H1 (cell line): ENCODE measurements at regions not wholly inside any gene's neighbourhood (a gene's known extent, or its start where the extent isn't known, plus 50 kb on each side); places are given as distances from the start of the nearest gene placed in this dataset.

Experiments
- CTCF ChIA-PET: fragments of 300-600 bp; sonication (Branson Sonifier 250); formaldehyde crosslinking; loops from one replicate; lab custom pipeline; 2021; ENCODE audit not compliant: partially characterized antibody; lab: Charles Lee
- POLR2A ChIA-PET: fragments of 300-600 bp; sonication (Branson Sonifier 250); formaldehyde crosslinking; loops from one replicate; lab custom pipeline; 2021; ENCODE audit warnings: inconsistent platforms; ENCODE audit not compliant: partially characterized antibody; lab: Charles Lee
- DNase-seq, 2 experiments: peaks; one replicate each; pipeline versions ENCODE4 v3.0.0 to v3.0.0-alpha.2; 2010 to 2022; ENCODE audit warnings: low spot score in 2 of 2, low read depth in 1 of 2, mixed read lengths in 1 of 2
- FAIRE-seq: peaks from 2 replicates; lab custom pipeline; 2011; peaks lifted over from hg19 to GRCh38; lab: Jason Lieb, UNC
- H2AFZ ChIP-seq: 2 replicates; pipeline ENCODE4 v1.8.1; 2012; ENCODE audit warnings: low read length, inconsistent platforms
- H2AK5ac ChIP-seq: 2 replicates; pipeline ENCODE4 v1.6.1; 2013; ENCODE audit warnings: low read depth, low read length
- H2BK120ac ChIP-seq: replicated peaks from 2 replicates; pipeline ENCODE3; 2013; ENCODE audit warnings: low read depth, low read length, inconsistent platforms
- H2BK12ac ChIP-seq: 2 replicates; pipeline ENCODE4 v1.6.1; 2013; ENCODE audit warnings: low read depth, low read length
- H2BK15ac ChIP-seq: 2 replicates; pipeline ENCODE4 v1.6.1; 2013; ENCODE audit warnings: low read length
- H2BK20ac ChIP-seq: 2 replicates; pipeline ENCODE4 v1.6.1; 2013; ENCODE audit warnings: low read length
- H2BK5ac ChIP-seq: 2 replicates; pipeline ENCODE4 v1.6.1; 2013; ENCODE audit warnings: low read depth, low read length
- H3K14ac ChIP-seq: 2 replicates; pipeline ENCODE4 v1.6.1; 2013; ENCODE audit warnings: inconsistent platforms; ENCODE audit not compliant: insufficient read length
- H3K18ac ChIP-seq: 2 replicates; pipeline ENCODE4 v1.6.1; 2013; ENCODE audit warnings: low read length; ENCODE audit errors: extremely low read depth
- H3K23ac ChIP-seq: 2 replicates; pipeline ENCODE4 v1.6.1; 2013; ENCODE audit warnings: inconsistent platforms; ENCODE audit not compliant: insufficient read length
- H3K23me2 ChIP-seq: 2 replicates; pipeline ENCODE4 v1.6.1; 2013; ENCODE audit warnings: low read depth, low read length
- H3K27ac ChIP-seq: 2 replicates; pipeline ENCODE4 v1.6.1; 2011; ENCODE audit warnings: low read depth, low read length, inconsistent platforms
- H3K27me3 ChIP-seq, 4 experiments: replicated peaks in 1 of 4; 1 replicate in 1 of 4; 2 replicates in 3 of 4; pipeline versions ENCODE4 v1.6.1 to v1.8.1; 2011 to 2013; ENCODE audit warnings: low read length in 3 of 4, mild to moderate bottlenecking in 3 of 4, inconsistent platforms in 2 of 4, mixed read lengths in 2 of 4, moderate library complexity in 1 of 4; ENCODE audit not compliant: control insufficient read depth in 3 of 4, insufficient read depth in 3 of 4; ENCODE audit errors: extremely low read depth in 1 of 4
- H3K36me3 ChIP-seq, 4 experiments: 2 replicates each; pipeline versions ENCODE4 v1.6.1 to v1.8.1; 2011 to 2013; ENCODE audit warnings: mild to moderate bottlenecking in 4 of 4, low read length in 3 of 4, moderate library complexity in 2 of 4, control low read depth in 1 of 4, inconsistent platforms in 1 of 4; ENCODE audit not compliant: insufficient read depth in 4 of 4, control insufficient read depth in 2 of 4
- H3K4ac ChIP-seq: replicated peaks from 2 replicates; pipeline ENCODE3; 2013; ENCODE audit warnings: low read length, low read depth, mixed read lengths, inconsistent platforms; ENCODE audit not compliant: insufficient read length
- H3K4me1 ChIP-seq, 4 experiments: replicated peaks in 1 of 4; 1 replicate in 1 of 4; 2 replicates in 3 of 4; pipeline versions ENCODE4 v1.6.1 to v1.8.1; 2011 to 2013; ENCODE audit warnings: low read length in 3 of 4, inconsistent platforms in 2 of 4, mixed read lengths in 1 of 4; ENCODE audit not compliant: insufficient read depth in 4 of 4, control insufficient read depth in 3 of 4
- H3K4me2 ChIP-seq, 2 experiments: 2 replicates each; pipeline versions ENCODE4 v1.6.1 to v1.8.1; 2011 to 2013; ENCODE audit warnings: low read depth in 2 of 2, low read length in 2 of 2, control low read depth in 1 of 2, inconsistent platforms in 1 of 2, mild to moderate bottlenecking in 1 of 2; ENCODE audit not compliant: insufficient read depth in 1 of 2
- H3K4me3 ChIP-seq, 4 experiments: fragments of 200-600, 300-600 bp in 1 of 4; sonication (generic), shearing (Covaris generic), sonication (Bioruptor Twin) in 1 of 4; 2 replicates each; pipeline versions ENCODE4 v1.5.1 to v1.8.1; 2011 to 2016; ENCODE audit warnings: low read length in 4 of 4, low read depth in 3 of 4, control low read depth in 2 of 4, inconsistent platforms in 2 of 4, mild to moderate bottlenecking in 2 of 4, mixed read lengths in 1 of 4, moderate library complexity in 1 of 4; ENCODE audit not compliant: insufficient read depth in 2 of 4; ENCODE audit errors: extremely low read depth in 1 of 4
- H3K56ac ChIP-seq: replicated peaks from 2 replicates; pipeline ENCODE3; 2013; ENCODE audit warnings: low read depth, mild to moderate bottlenecking, mixed read lengths, low read length, inconsistent platforms; ENCODE audit not compliant: insufficient read length
- H3K79me1 ChIP-seq: 2 replicates; pipeline ENCODE4 v1.6.1; 2013; ENCODE audit warnings: low read depth, low read length, control low read depth
- H3K79me2 ChIP-seq, 2 experiments: 2 replicates each; pipeline versions ENCODE4 v1.6.1 to v1.8.1; 2012 to 2013; ENCODE audit warnings: low read length in 2 of 2, mild to moderate bottlenecking in 2 of 2, inconsistent platforms in 1 of 2; ENCODE audit not compliant: insufficient read depth in 2 of 2, control insufficient read depth in 1 of 2
- H3K9ac ChIP-seq, 4 experiments: replicated peaks in 1 of 4; 1 replicate in 1 of 4; 2 replicates in 3 of 4; pipeline versions ENCODE4 v1.6.1 to v1.8.1; 2011 to 2013; ENCODE audit warnings: low read depth in 3 of 4, low read length in 3 of 4, control low read depth in 2 of 4, mild to moderate bottlenecking in 2 of 4, moderate library complexity in 2 of 4, inconsistent platforms in 1 of 4; ENCODE audit errors: extremely low read depth in 1 of 4
- H3K9me3 ChIP-seq, 2 experiments: 2 replicates each; pipeline versions ENCODE4 v1.6.1 to v1.8.1; 2012 to 2013; ENCODE audit warnings: mild to moderate bottlenecking in 2 of 2, moderate library complexity in 2 of 2, control low read depth in 1 of 2, inconsistent platforms in 1 of 2, low read depth in 1 of 2, low read length in 1 of 2, mixed read lengths in 1 of 2; ENCODE audit not compliant: insufficient read depth in 2 of 2
- H4K20me1 ChIP-seq, 2 experiments: replicated peaks in 1 of 2; 2 replicates each; pipeline versions ENCODE3 to v1.8.1; 2011 to 2013; ENCODE audit warnings: inconsistent platforms in 2 of 2, low read length in 2 of 2, mild to moderate bottlenecking in 1 of 2; ENCODE audit not compliant: insufficient read depth in 2 of 2, control insufficient read depth in 1 of 2
- H4K5ac ChIP-seq: 2 replicates; pipeline ENCODE4 v1.6.1; 2013; ENCODE audit warnings: low read length, low read depth, mixed read lengths, inconsistent platforms; ENCODE audit not compliant: insufficient read length
- H4K8ac ChIP-seq: 2 replicates; pipeline ENCODE4 v1.8.0; 2013; ENCODE audit warnings: mild to moderate bottlenecking, moderate library complexity, low read length, inconsistent platforms; ENCODE audit not compliant: insufficient read depth; ENCODE audit errors: extremely low read depth
- H4K91ac ChIP-seq: replicated peaks from 2 replicates; pipeline ENCODE3; 2013; ENCODE audit warnings: low read length, mixed read lengths, inconsistent platforms; ENCODE audit not compliant: insufficient read length
- ASH2L ChIP-seq: fragments of 200-600, 300-600 bp; sonication (generic); IDR thresholded peaks from one replicate; pipeline ENCODE4 v1.7.1; 2017; ENCODE audit warnings: low read length
- GABPA ChIP-seq: IDR thresholded peaks from 2 replicates; pipeline ENCODE4 v1.6.1; 2011; ENCODE audit warnings: mild to moderate bottlenecking, low read length, moderate library complexity, borderline replicate concordance; ENCODE audit not compliant: insufficient read depth
- HDAC2 ChIP-seq, 2 experiments: fragments of 300-600 bp in 1 of 2; sonication (generic) in 1 of 2; IDR thresholded peaks; 2 replicates each; pipeline ENCODE4 v1.6.1; 2011 to 2012; ENCODE audit warnings: low read depth in 2 of 2, low read length in 2 of 2, mild to moderate bottlenecking in 2 of 2, moderate library complexity in 2 of 2, borderline replicate concordance in 1 of 2, inconsistent platforms in 1 of 2
- NRF1 ChIP-seq: IDR thresholded peaks from 2 replicates; pipeline ENCODE4 v1.6.1; 2011; ENCODE audit warnings: mild to moderate bottlenecking, low read depth, low read length, improper control_type of control experiment
- RNF2 ChIP-seq: fragments of 200-900, 300-1000 bp; sonication (generic); IDR thresholded peaks from 2 replicates; pipeline ENCODE4 v1.7.1; 2016; ENCODE audit warnings: borderline replicate concordance, low read depth, mild to moderate bottlenecking, antibody characterized with exemption, low read length; ENCODE audit not compliant: poor library complexity, severe bottlenecking; ENCODE audit errors: missing control alignments
- SUZ12 ChIP-seq: fragments of 200-600 bp; sonication (generic); IDR thresholded peaks from 2 replicates; pipeline ENCODE4 v1.6.1; 2012; ENCODE audit warnings: mild to moderate bottlenecking, inconsistent platforms, low read length, moderate library complexity, mixed read lengths
- WGBS, 2 experiments: shearing (Covaris generic) in 1 of 2; methylation state at CpG; one replicate each; pipeline versions ENCODE4 v1.1.6 to v1.1.7; 2013 to 2015; ENCODE audit warnings: low lambda C conversion rate in 2 of 2, mixed read lengths in 2 of 2, inconsistent platforms in 1 of 2, low coverage in 1 of 2, missing lambda C conversion rate in 1 of 2; ENCODE audit not compliant: insufficient replicate concordance in 2 of 2, insufficient coverage in 1 of 2, insufficient read length in 1 of 2; ENCODE audit errors: extremely low coverage in 1 of 2, missing lambda C conversion rate in 1 of 2; 5-methylcytosine and 5-hydroxymethylcytosine counted together
- TF ChIP-seq, protein P1 (sequence below): IDR thresholded peaks from 2 replicates; pipeline ENCODE4 v1.6.1; 2012; ENCODE audit warnings: inconsistent platforms

DNA sequence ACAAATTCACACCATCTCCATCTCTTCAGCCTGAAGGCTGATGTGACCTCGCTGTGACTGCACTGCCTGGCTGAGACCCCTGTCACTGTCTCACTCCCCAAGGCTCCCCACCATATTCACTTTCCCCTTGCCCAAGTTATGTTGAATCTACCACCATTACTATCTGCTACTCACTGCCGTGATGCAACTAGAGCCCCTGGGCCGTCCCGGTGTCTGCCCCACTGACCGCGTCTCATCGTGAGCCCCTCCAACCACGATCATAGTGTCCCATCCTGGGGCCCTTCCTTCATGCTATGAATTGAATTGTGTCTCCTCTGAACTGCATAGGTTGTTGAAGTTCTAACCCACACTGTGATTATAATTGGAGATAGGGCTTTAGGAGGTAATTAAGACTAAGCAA lies 71.9 kb upstream of the CHST15 start:
- 84% methylated on average over 8 of the region's 8 CpGs; no CpG with 5 or more reads in 1 of the 2 experiments for WGBS, 2 experiments

More for the DNA sequence above, 71.9 kb upstream of the CHST15 start:
- Histone ChIP-seq H4K8ac (no peak overlapping the region), H3K4ac (no peak overlapping the region), H3K9me3 (no peaks in the 10 kb centered on the region), H3K4me2 (no peak overlapping the region), H4K20me1 (no peaks in the 10 kb centered on the region), H3K23me2 (no peaks in the 10 kb centered on the region), H2BK15ac (no peak overlapping the region), H4K5ac (no peak overlapping the region), H3K56ac (no peak overlapping the region), H2BK20ac (no peak overlapping the region), H3K23ac (no peak overlapping the region), H4K91ac (no peak overlapping the region), H3K36me3 (no peaks in the 10 kb centered on the region), H2BK120ac (no peak overlapping the region), H3K9ac (no peak overlapping the region), H2AK5ac (0 out of 2 replicates have a peak overlapping the region, but pooled peaks have one; percentile 53), H3K27ac (no peak overlapping the region), H3K79me2 (no peaks in the 10 kb centered on the region), H3K79me1 (no peaks in the 10 kb centered on the region), H2BK5ac (no peak overlapping the region), H2AFZ (no peak overlapping the region), H3K18ac (no peak overlapping the region), H3K4me1 (peaks cover 0 to 2% (median under 1%) of the 10 kb centered on the region in 4 experiments; a peak in 3 of 7 replicates), H3K27me3 (peaks cover 0 to 3% (median 0%) of the 10 kb centered on the region in 4 experiments; a peak in 1 of 7 replicates), H3K14ac (no peak overlapping the region), H3K4me3 (no peak overlapping the region), H2BK12ac (0 out of 2 replicates have a peak overlapping the region, but pooled peaks have one; percentile 68)
- no peak for FAIRE-seq
- no peak for DNase-seq
- CTCF ChIA-PET, result interaction anchor here (1.3 kb wide), 1 partner anchor 14 kb away, joined by 3 read pairs; no protein-coding TSS in a partner anchor
- TF ChIP-seq RNF2 (no peak), SUZ12 (no peak), HDAC2 (IDR thresholded peaks at IDR 0.05; ENCODE audit: borderline replicate concordance in 1 of 2, low read depth in 2 of 2, low read length in 2 of 2) (no peak), ASH2L (no peak), GABPA (no peak), NRF1 (no peak)
- TF ChIP-seq, protein P1, sequence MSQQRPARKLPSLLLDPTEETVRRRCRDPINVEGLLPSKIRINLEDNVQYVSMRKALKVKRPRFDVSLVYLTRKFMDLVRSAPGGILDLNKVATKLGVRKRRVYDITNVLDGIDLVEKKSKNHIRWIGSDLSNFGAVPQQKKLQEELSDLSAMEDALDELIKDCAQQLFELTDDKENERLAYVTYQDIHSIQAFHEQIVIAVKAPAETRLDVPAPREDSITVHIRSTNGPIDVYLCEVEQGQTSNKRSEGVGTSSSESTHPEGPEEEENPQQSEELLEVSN, result no peak
- POLR2A ChIA-PET, result no interaction called here
